Prostate gland (tissue), 2 donors: ENCODE measurements at regions not wholly inside any gene's neighbourhood (a gene's known extent, or its start where the extent isn't known, plus 50 kb on each side); places are given as distances from the start of the nearest gene placed in this dataset.
A peak's percentile ranks its signal among the peaks of the same experiment; 100 is the strongest.

Experiments
- DNase-seq: peaks from one replicate; pipeline ENCODE4 v3.0.0-alpha.2; 2019; ENCODE audit warnings: low spot score
- H3K27ac ChIP-seq, 2 donors: fragments of 200-600 bp; sonication (generic); 2 replicates each; pipeline ENCODE4 v1.5.1; 2017 to 2019
- H3K27me3 ChIP-seq: fragments of 200-600 bp; sonication (generic); replicated peaks from 2 replicates; pipeline ENCODE4 v1.5.1; 2019; ENCODE audit not compliant: insufficient read depth
- H3K36me3 ChIP-seq, 2 donors: fragments of 200-600 bp; sonication (generic); 1 replicate in 1 of 2; 2 replicates in 1 of 2; pipeline versions ENCODE4 v1.5.1 to v1.8.1; 2017 to 2019
- H3K4me1 ChIP-seq: fragments of 200-600 bp; sonication (generic); replicated peaks from 2 replicates; pipeline ENCODE4 v1.5.1; 2019
- H3K4me3 ChIP-seq, 2 donors: fragments of 200-600 bp; sonication (generic); 2 replicates each; pipeline ENCODE4 v1.5.1; 2017 to 2019
- H3K9me3 ChIP-seq: fragments of 200-600 bp; sonication (generic); 2 replicates; pipeline ENCODE4 v1.5.1; 2017
- CTCF ChIP-seq, 4 experiments: fragments of 200-600 bp in 2 of 4; fragments of 450-650 bp in 2 of 4; sonication (generic) in 2 of 4; IDR thresholded peaks; 1 replicate in 3 of 4; 2 replicates in 1 of 4; pipeline ENCODE4 v1.5.1; 2016 to 2019; ENCODE audit warnings: antibody characterized with exemption in 4 of 4, mild to moderate bottlenecking in 2 of 4, moderate library complexity in 2 of 4
- POLR2A ChIP-seq: fragments of 450-650 bp; IDR thresholded peaks from one replicate; pipeline ENCODE4 v1.6.1; 2016; ENCODE audit warnings: antibody characterized with exemption, mild to moderate bottlenecking
- POLR2AphosphoS5 ChIP-seq: sonication (generic); formaldehyde crosslinking; IDR thresholded peaks from one replicate; pipeline ENCODE4 v1.6.1; 2017; ENCODE audit warnings: antibody characterized with exemption
- WGBS: methylation state at CpG from one replicate; pipeline ENCODE4 v1.1.5; 2018; 5-methylcytosine and 5-hydroxymethylcytosine counted together
- intact Hi-C: fragments of 100-400 bp; cut with DNase I; formaldehyde crosslinking; loops from one replicate; pipeline ENCODE4 v1.14.2; 2022

- Histone ChIP-seq H3K27ac (peak overlapping the region; percentile 21 to 66), H3K4me1 (peaks cover 5% of the 10 kb centered on the region), H3K27me3 (no peaks in the 10 kb centered on the region), H3K9me3 (no peaks in the 10 kb centered on the region), H3K4me3 (no peak overlapping the region), H3K36me3 (no peaks in the 10 kb centered on the region)
- DNase-seq, result peak; percentile 85
- intact Hi-C loops, result no loop called here
- WGBS, result 37% methylated on average over 3 of the region's 3 CpGs
- TF ChIP-seq POLR2AphosphoS5 (peak; percentile 89), POLR2A (no peak), CTCF (IDR thresholded peaks at IDR 0.05) (no peak)
Observed at GRCh38 chr15:48017747-48018146, 103.0 kb upstream of the SLC24A5 start.

GRCh38 chr15:48020166-48020565, 100.6 kb upstream of the SLC24A5 start:
- no peak overlapping the region for H3K27ac ChIP-seq
- no peak for TF ChIP-seq POLR2AphosphoS5
- H3K36me3 ChIP-seq, result no peaks in the 10 kb centered on the region
- no peak for DNase-seq
- 80% methylated on average over 6 of the region's 6 CpGs for WGBS
- no peak overlapping the region for H3K4me3 ChIP-seq
- no peaks in the 10 kb centered on the region for H3K9me3 ChIP-seq
- H3K4me1 ChIP-seq, result peaks cover 5% of the 10 kb centered on the region
- intact Hi-C loops, result loop anchor here (10.0 kb wide), 1 partner anchor 235 kb away; no protein-coding TSS in a partner anchor
- no peaks in the 10 kb centered on the region for H3K27me3 ChIP-seq

- H3K4me1 ChIP-seq, result peaks cover 5% of the 10 kb centered on the region
- no peaks in the 10 kb centered on the region for H3K27me3 ChIP-seq
- intact Hi-C loops, result loop anchor here (10.0 kb wide), 1 partner anchor 233 kb away; no protein-coding TSS in a partner anchor
- 64% methylated on average over 6 of the region's 6 CpGs for WGBS
- H3K36me3 ChIP-seq, result no peaks in the 10 kb centered on the region
- no peak for TF ChIP-seq POLR2AphosphoS5
- TF ChIP-seq CTCF (IDR thresholded peaks at IDR 0.05), result no peak
- no peak for TF ChIP-seq POLR2A
- H3K4me3 ChIP-seq, result no peak overlapping the region
- H3K27ac ChIP-seq, result no peak overlapping the region
- no peak for DNase-seq
- no peaks in the 10 kb centered on the region for H3K9me3 ChIP-seq
Observed at GRCh38 chr15:48021336-48022086, 99.3 kb upstream of the SLC24A5 start.

GRCh38 chr15:48025118-48025517, 95.7 kb upstream of the SLC24A5 start:
- Histone ChIP-seq H3K27me3 (no peaks in the 10 kb centered on the region), H3K27ac (no peak overlapping the region), H3K9me3 (no peaks in the 10 kb centered on the region), H3K4me1 (no peaks in the 10 kb centered on the region), H3K36me3 (no peaks in the 10 kb centered on the region), H3K4me3 (no peak overlapping the region)
- TF ChIP-seq POLR2A (no peak), CTCF (IDR thresholded peaks at IDR 0.05) (no peak), POLR2AphosphoS5 (no peak)
- 88% methylated on average over 1 of the region's 1 CpG for WGBS
- intact Hi-C loops, result loop anchor here (10.0 kb wide), 1 partner anchor 230 kb away; no protein-coding TSS in a partner anchor
- no peak for DNase-seq

- H3K27me3 ChIP-seq, result no peaks in the 10 kb centered on the region
- WGBS, result 92% methylated on average over 2 of the region's 2 CpGs
Observed at GRCh38 chr15:48028712-48029111, 92.1 kb upstream of the SLC24A5 start.

More at GRCh38 chr15:48028712-48029111, 92.1 kb upstream of the SLC24A5 start:
- DNase-seq, result no peak
- no peaks in the 10 kb centered on the region for H3K4me1 ChIP-seq
- H3K4me3 ChIP-seq, result no peak overlapping the region
- H3K9me3 ChIP-seq, result no peaks in the 10 kb centered on the region
- intact Hi-C loops, result loop anchor here (10.0 kb wide), 1 partner anchor 226 kb away; no protein-coding TSS in a partner anchor
- no peaks in the 10 kb centered on the region for H3K36me3 ChIP-seq
- TF ChIP-seq CTCF (IDR thresholded peaks at IDR 0.05), result no peak
- H3K27ac ChIP-seq, result no peak overlapping the region
